GM18511 (cell line): ENCODE measurements at regions not wholly inside any gene's neighbourhood (a gene's known extent, or its start where the extent isn't known, plus 50 kb on each side); places are given as distances from the start of the nearest gene placed in this dataset.
"Not testable (repeated sequence)": the region's sequence is repeated elsewhere in the genome, so short reads cannot be mapped to it uniquely, and the experiment has no call there.

Source experiments
- ATAC-seq: cut with Tn5 transposase; IDR thresholded peaks from one replicate; pipeline ENCODE4 v1.9.1; 2021; ENCODE audit warnings: mild to moderate bottlenecking, moderate library complexity; ENCODE audit not compliant: unreplicated experiment

- no peak for ATAC-seq
These were observed 150.5 kb upstream of the ELL2 start for GRCh38 chr5:96112123-96112670.

DNA sequence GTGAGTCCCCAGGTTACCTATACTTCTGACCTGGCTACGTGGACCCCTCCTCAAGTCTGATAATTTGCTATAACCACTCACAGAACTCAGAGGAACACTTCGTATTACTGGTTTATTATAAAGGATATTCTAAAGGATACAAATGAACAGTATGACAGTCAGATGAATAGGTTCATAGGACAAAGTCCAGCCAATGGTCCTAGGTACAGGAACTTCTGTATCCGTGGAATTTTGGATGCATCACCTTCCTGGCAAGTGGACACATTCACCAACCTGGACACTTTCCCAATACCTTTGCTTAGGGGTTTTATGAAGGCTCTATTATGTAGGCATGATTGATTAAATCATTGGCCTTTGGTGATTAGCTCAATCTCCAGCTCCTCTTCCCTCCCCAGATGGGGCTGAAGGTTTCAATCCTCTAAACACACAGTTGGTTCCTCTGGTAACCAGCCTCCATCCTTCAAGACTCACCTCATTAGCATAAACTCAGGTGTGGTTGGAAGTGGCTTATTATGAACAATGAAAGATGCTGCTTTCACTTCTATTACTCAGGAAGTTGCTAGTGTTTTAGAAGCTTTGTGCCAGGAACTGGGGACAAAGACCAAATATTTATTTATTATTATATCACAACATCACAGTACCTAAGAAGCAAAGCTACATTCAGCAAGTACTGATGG lies 149.6 kb upstream of the ELL2 start:
- no peak for ATAC-seq

DNA sequence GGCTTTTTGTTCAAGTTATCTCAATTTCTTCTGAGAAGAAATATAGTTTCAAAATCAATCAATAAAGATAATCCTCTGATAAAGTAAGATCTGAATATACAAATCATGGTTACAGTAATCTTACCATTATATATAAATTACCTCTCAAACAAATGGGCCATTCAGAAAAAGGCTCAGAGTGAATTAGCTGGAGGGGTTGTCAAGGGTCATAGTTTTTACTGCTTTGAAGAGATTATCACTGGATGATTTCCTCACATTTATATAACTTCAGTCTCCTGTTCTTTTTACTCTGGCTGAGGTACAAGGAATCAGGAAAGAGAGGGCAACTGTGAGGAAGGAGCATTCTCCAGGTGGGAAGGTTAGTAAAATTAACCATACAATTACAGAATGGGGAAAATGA lies 148.6 kb upstream of the ELL2 start:
- no peak for ATAC-seq

GRCh38 chr5:96108629-96109028 lies 147.0 kb upstream of the ELL2 start:
- not testable (repeated sequence) for ATAC-seq

DNA sequence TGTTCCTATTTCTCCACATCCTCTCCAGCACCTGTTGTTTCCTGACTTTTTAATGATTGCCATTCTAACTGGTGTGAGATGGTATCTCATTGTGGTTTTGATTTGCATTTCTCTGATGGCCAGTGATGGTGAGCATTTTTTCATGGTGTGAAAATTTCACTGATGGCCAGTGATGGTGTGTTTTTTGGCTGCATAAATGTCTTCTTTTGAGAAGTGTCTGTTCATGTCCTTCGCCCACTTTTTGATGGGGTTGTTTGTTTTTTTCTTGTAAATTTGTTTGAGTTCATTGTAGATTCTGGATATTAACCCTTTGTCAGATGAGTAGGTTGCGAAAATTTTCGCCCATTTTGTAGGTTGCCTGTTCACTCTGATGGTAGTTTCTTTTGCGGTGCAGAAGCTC lies 142.2 kb upstream of the ELL2 start:
- not testable (repeated sequence) for ATAC-seq

DNA sequence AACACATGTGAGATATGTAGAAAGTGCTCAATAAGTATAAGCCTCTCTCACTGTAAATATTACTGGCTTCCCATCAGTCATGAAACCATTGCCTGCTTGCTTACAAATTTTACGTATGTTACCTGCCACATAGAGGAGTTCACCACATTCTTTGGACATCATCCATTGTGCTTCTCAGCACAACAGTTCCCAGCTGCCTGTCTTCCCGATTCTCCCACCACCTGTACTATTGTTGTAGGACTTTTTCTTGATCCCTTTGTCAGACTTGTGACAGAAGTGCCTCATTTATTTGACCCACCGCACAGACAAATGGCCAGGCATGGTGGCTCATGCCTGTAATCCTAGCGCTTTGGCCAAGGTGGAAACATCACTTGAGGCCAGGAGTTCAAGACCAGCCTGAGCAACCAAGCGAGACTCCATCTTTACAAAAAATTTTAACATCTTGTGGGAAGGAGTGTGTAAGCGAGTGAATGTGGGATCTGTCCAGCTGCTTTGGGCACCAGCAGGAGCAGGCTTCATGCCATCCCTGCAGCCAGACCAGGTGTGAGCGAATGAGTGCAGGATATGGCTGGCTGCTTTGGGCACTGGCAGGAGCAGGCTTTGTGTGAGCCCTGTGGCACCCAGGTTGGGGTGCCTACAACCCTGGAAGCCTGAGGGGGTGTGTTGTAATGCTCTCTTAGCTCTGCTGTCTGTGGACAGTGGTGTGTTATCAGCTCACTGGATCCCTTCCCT lies 139.9 kb upstream of the ELL2 start:
- ATAC-seq, result no peak

GRCh38 chr5:96097488-96097887 lies 135.8 kb upstream of the ELL2 start:
- ATAC-seq, result not testable (repeated sequence)

DNA sequence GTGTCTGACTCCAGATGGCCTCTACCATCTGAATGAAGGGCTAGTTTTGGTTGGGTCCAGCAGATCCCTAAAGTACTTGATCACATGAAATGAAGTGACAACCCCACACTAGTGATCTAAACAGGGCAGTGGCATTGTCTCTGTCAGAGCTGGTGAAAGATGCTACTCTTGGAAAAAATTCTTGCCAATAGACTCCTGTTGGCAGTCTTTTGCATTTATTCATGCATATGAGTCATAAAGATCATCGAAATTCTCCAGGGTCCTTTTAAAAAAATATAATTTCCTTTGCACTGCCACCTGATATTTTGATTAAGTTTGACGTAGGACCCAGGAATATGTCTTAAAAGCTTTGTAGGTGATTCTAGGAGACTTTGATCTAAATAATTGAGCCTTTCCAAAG lies 135.1 kb upstream of the ELL2 start:
- no peak for ATAC-seq

GRCh38 chr5:96094904-96095303 lies 133.3 kb upstream of the ELL2 start:
- no peak for ATAC-seq

GRCh38 chr5:96093890-96094381 lies 132.3 kb upstream of the ELL2 start:
- ATAC-seq, result no peak

DNA sequence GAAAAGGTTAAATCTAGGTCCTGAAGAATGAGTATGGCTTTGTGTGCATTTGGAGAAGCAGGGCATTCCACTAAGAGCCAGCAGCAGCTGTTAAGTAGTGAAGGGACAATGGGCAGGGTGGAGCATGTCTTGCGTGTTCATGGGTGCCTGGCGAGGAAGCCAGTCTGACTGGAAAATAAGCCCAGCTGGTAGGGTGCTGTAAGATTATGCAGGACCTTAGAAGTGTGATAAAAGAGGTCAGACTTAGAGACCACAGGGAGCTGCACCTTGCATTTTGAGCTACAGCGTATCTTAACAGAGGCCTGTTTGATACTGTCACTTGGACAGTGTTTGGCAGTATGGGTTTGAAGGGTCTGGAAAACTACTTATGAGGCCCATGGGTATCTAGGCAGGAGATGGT lies 131.7 kb upstream of the ELL2 start:
- no peak for ATAC-seq

DNA sequence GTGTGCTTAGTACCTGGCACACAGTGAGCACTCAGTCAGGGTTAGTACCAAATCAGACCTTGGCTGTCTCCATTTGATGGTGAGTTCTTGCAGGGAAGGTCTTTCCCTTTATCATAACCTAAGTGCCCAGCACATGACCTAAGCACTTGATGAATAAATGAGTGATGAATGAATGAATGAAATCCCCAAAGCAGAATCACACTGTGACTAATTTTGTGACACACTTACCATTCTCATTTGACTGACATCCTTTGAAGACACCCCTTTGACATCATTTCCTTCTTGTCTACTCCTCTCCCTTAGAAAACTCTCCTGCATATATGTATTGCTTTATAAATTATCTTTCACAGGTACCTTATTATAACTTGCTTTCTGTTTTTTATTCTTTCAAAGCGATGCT lies 130.2 kb upstream of the ELL2 start:
- no peak for ATAC-seq

DNA sequence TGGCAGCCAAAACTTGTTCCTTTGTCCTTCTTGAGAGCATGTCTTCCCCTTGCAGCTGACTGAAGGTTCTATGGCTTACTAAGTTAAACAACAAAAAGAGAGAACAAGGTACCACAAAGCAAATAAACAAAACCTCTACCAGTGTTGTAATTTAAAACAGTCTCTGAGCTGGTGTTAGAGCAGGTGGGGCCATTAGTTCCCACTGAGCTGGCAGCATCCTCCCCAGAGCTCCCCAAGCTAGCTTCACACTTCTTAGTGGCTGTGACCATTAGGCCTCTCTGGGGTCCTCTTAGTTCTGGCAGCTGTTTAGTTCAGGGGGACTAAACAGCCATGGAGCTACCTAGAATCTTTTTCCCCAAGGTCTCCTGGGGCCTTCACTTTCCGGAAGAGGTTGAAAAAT lies 128.6 kb upstream of the ELL2 start:
- no peak for ATAC-seq

GRCh38 chr5:96088706-96089498 lies 127.3 kb upstream of the ELL2 start:
- ATAC-seq, result no peak

GRCh38 chr5:96087939-96088338 lies 126.3 kb upstream of the ELL2 start:
- ATAC-seq, result no peak

- ATAC-seq, result no peak
These were observed 123.3 kb upstream of the ELL2 start for GRCh38 chr5:96084874-96085506.

DNA sequence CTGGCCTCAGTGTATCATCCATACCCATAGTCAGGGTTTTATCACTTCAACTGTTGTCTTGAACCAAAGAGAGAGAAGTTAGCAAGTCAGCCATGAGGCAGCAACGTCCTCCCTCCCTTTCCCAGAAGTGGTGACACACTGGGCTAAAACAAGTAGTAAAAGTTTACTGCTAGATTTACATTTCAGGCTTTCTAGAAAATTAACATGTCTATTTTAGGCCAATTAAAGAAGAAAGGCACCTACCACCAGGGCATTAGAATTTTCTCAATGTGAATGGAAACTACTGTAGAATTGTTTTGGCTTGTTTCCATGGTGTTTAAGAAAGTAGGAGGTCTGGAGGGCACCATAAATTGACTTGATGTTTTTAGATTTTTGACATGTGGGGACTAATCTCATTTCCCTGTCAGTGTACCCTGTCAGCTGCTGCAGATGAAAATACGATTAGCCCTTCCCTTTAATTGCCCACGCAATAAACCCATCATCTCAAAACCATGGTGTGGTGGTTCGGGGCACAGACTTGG lies 121.8 kb upstream of the ELL2 start:
- ATAC-seq, result no peak

GRCh38 chr5:96081276-96081858 lies 119.7 kb upstream of the ELL2 start:
- no peak for ATAC-seq

- ATAC-seq, result no peak
These were observed 118.9 kb upstream of the ELL2 start for GRCh38 chr5:96080557-96080956.

DNA sequence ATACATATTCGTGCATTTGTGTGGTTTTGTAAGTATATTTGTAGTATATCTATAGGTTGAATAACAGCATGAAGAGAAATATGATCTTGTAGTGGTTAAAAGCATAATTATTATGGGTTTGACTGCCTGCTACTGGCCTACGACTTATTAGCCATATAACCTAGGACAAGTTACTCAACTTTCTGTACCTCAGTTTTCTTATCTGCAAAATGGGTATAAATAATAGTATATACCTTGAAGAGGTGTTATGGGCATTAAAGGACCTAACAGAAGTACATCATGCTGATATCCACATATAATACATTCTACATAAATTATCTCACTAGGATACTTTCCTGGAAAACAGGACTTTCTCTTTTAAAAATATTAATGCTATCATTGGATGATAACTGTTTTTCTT lies 118.3 kb upstream of the ELL2 start:
- ATAC-seq, result no peak
